GM18502 (cell line): ENCODE measurements at regions not wholly inside any gene's neighbourhood (a gene's known extent, or its start where the extent isn't known, plus 50 kb on each side); places are given as distances from the start of the nearest gene placed in this dataset.
"Not testable (repeated sequence)": the region's sequence is repeated elsewhere in the genome, so short reads cannot be mapped to it uniquely, and the experiment has no call there.

Experiments
- ATAC-seq: cut with Tn5 transposase; IDR thresholded peaks from one replicate; pipeline ENCODE4 v1.9.1; 2021; ENCODE audit warnings: mild to moderate bottlenecking; ENCODE audit not compliant: unreplicated experiment, poor library complexity

DNA sequence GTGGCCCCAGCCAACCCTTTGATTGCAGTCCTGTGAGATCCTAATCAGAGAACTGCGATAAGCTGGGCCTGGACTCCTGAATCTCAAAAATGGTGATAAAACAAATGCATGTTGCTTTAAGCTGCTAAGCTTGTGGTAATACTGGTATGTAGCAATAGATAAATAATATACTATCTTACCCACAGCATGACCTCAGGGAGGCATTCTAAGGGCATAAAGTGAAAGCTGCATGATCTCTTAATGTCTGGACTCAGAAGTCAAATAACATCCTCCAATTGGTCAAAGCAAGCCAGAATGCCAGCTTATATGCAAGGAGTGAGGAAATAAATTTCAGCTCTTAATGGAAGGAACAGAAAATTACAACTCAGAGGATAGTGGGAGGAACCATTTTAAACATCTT is 246.1 kb downstream of the FSIP2 start:
- no peak for ATAC-seq

DNA sequence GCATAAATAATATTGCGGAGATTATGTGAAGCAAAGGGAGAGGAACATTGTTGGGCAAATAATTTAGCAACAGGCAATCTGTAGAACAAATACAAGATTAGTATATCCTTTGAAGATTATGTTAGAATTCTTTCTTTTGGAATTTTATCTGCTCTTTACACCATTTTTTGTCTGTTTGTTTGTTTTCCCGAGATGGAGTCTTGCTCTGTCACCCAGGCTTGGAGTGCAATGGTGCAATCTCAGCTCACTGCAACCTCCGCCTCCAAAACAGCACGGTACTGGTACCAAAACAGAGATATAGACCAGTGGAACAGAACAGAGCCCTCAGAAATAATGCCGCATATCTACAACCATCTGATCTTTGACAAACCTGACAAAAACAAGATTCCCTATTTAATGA is 250.3 kb downstream of the FSIP2 start:
- ATAC-seq: not testable (repeated sequence)

DNA sequence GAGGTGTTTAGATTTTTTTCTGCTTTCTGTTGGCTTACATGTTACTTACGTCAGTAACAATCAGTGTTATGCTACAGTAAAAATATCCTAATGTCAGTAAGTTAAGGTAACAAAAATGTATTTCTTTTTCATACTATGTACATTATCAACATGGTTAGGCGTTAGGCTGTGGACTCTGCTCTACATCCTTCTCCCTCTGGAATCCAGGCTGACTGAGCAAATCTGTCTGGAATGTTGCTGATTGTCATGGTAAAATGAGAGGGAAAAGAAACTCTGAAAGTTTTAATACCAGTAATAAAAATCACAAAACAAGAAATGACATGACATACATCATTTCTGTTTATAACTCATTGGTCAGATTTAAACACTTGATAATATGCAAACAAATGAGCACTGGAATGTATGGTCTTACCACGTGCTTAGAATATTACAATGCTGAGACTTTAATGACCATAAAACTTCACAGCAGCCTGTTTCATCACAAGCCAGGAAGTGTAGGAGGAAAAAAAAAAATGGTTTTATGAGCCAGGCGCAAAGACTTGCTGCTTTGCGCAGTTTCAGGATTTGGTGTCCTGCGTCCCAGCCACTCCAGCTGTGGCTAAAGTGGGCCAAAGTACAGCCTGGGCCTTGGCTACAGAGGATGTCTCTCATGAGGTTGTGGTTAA is 252.4 kb downstream of the FSIP2 start:
- ATAC-seq: no peak

DNA sequence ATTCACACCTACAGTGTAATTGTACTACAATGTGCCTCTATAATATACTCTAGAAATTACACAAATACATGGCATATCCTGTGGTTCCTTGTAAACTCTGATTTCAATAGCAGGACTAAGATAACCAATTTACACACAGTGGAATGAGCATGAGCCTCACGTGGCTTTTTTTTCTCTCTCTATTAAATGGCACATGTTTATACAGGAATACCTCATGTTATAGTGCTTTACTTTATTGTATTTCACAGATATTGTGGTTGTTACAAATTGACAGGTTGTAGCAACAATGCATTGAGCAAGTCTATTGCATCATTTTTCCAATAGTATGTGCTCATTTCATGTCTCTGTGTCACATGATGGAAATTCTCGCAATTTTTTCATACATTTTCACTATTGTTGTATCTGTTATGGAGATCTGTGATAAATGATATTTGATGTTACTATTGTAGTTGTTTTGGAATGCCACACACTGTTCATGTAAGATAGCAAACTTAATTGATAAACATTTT is 260.0 kb downstream of the FSIP2 start:
- no peak for ATAC-seq

DNA sequence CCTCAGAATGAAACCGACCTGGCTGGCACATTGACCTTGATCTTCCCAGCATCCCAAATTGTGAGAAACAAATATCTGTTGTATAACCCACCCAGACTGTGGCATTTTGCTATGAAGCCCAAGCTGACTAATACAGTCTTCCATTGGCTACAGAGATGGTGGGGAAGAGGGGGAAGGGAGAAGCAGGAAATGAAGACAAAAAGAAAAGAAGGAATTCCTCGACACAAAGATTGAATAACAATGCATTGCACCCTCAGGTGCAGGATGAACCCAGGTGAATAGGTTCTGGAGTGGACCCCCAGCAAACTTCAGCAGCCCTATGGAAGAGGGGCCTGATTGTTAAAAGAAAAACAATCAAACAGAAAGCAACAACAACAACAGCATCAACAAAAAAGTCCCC is 270.7 kb downstream of the FSIP2 start:
- ATAC-seq: no peak

DNA sequence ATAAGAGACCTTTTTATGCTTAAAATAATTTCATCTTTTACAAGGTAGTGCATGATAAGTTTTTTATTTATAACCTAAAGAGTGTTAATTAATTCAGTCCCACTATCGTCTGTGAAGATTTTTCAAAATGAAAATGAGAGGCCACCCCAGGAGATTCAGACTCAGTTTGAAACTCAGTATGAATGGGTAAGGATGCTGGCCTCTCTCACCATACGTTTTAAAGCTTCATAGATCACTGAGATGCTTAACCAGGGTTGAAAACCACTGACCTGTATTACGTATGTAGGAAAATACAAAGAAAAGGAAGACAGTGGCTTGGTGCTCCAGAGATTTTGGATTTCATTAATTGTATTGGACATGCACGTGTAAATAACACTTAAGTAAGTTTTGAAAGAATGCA is 278.7 kb downstream of the FSIP2 start:
- ATAC-seq: no peak

DNA sequence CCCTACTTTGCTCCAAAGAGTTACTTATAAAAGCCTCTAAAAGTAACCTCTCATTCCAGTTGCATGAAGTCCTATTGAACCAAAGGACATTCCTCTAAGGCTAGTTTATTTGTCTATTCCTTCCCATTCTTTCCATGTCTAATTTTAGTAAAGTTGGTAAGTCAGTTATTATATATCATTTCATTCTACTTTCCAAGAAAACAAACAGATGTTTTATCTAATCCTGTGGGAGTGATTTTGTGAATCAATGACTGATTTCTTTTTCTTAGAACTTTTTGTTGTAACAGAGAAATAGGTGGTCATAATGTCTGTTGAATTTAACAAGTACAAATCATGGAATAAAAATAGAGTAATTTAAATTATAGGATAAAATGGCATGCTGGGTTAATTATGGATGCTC is 286.3 kb downstream of the FSIP2 start:
- ATAC-seq: no peak

DNA sequence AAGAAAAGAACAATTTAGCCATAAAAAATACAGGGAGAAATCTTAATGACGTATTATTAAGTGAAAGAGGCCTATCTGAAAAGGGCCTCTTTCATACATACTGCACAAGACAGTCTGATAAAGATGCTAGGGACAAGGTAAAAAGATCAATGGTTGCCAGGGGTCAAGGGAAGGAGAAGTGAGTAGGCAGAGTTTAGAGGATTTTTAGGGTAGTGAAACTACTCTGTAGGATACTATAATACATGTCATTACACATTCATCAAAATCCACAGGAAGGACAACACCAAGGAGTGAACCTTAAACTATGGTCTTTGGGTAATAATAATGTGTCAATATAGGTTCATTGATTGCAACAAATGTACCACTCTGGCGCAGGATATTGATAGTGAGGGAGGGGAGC is 289.3 kb downstream of the FSIP2 start:
- peak; percentile 78 for ATAC-seq

DNA sequence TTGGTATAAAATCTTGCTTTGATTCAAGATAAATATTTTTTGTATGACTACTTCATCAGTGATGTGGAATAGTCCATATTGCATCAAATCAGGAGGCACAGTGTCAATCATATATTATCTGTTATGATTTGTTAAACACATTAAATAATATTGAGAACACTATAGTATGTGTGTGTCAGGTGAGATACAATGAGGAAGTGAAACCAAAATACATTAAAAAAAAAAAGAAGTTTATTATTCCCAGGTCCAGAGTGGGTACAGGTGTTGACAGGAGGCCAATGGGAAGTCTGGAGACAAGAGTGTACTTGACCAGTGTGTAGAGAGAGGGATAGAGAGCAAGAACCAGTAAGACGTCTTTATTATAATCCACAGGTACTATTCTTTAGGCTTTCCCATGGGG is 292.6 kb downstream of the FSIP2 start:
- no peak for ATAC-seq

DNA sequence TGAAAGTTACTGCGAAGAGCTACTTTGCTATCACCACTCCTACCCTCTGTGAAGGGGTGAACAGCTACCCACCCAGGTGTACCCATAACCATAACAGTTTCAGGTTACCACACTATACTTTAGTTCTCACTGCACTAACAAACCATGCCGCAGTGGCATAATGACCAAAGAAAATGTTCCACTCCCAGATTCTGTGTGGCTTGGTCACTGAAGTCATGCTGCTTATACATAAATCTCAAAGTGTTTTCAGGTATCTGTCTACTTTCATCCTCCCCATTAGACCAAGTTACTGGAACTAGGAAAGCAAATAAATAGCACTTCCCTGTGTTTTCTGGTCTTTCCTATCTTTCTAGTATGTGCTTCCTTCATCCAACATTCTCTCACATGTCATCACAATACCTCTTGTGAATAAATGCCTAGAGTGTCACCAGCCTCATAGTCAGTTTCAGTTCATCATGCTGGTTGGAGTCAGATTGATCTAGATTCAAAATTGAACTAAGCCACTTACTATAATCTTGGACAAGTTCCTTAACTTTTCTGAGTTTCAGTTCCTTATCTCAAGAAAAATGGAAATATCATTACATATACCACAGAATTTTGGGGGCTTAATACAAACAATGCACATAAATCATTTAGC is 293.6 kb downstream of the FSIP2 start:
- ATAC-seq: no peak

DNA sequence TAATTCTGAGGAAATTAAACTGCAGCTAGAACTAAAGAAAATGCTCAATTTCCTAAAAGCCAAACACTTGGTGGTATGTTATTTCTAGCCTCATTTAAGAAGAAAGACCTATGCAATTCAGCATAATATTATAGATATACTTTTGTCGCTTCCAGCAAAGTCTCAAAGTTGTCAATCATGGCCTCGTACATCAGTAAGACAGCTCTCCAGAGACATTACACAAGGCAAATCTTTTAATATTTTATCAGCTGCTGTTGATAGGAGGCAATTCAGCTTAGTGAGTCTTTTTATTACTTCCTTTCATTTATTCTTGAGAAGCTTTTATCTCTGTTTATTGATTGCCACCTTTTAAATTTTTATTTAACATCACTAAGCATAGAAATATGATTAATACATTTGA is 294.3 kb downstream of the FSIP2 start:
- ATAC-seq: no peak

DNA sequence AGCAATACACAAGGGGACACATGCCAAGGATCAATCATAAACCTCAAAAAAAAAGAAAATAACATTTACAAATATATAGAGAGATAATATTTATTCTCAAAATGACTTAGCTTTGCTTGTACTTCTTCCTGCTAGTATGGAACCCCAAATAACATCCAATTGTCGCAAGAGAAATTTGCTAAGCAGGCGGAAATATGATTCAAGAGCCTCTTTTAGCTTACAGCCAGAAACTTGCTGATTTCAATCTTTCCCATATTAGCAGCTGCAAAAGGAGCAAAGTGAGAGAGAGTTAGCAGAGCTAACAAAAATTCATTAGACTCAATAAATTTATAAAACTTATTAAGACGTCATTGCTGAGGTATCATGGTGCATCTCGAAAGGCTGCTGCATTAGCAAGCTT is 294.9 kb downstream of the FSIP2 start:
- no peak for ATAC-seq

DNA sequence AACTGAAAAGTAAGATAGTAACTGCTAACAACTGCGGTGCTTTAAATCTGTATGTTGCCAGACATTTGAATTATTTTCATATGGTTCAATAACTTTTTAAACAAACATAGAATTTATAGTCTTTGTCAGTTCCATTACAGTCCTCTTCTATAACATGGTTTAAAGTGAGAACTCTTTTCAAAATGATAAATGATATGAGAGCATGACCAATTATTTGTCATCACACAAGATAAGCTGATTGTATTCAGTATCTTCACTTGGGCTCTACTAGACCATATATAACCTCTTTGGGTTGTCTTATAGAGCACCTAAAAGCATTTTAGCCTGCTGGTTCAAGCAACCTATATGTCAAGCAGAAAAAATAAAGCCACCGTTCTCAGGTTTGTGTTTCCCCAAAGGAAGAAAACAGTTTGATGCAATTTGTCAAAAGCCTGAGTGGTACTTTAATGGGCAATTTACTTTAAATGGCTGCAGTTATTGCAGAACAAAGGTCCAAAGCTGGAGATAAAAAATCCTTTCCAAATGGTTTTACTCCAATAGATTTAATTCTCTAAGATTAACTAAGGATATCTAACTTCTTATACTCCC is 298.4 kb downstream of the FSIP2 start:
- ATAC-seq: no peak

DNA sequence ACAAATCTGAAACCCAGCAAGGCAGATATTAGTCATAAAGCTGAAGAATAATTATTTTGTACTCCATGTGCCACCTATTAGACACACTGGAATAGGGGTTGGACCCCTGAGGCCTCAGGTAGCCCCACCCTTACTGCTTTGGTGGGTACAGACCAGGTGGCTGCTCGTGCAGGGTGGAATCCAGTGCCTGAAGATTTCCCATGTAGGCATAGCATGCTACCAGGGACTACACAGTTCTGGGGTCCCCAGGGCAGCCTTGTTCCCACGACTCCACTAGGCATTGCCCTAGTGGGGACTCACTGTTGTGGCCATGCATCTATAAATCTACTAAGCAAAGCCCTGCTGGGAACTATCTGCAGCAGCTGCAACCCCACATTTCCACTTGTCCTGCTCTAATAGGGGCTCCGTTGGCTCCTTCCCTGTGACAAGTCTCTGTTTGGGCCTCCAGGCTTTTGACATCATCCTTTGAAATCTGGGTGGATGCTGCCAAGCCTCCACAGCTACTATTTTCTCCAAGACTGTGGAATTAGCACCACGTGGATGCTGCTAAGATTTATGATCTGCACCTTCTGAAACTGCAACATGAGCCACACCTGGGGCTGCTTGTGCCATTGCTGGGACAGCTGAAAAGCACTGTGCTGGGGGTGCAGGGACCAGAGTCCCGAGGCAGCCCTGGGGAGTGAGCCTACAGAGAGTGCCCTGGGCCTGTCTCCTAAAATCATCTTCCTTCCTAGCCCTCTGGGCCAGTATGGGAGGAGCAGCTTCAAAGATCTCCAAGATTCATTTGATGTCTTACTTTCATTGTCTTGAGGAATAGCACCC is 303.8 kb downstream of the FSIP2 start:
- no peak for ATAC-seq

DNA sequence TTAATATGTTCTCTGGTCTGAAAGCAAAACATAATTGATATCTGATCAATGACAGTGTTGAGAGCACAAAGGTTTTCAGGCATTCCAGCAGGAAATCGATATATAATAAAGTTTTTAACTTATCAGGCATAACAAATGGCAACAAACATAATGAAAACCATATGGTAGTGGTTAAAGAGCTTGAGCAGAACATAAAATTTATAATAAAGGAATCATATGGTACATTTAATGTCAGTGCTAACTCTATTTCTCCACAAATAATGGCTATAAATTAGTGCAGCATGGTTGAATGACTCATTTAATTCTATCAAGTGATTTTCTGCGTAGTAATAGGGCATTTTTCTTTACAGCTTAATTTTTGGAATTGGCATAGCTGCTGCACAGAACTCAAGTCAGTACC is 306.2 kb downstream of the FSIP2 start:
- no peak for ATAC-seq

DNA sequence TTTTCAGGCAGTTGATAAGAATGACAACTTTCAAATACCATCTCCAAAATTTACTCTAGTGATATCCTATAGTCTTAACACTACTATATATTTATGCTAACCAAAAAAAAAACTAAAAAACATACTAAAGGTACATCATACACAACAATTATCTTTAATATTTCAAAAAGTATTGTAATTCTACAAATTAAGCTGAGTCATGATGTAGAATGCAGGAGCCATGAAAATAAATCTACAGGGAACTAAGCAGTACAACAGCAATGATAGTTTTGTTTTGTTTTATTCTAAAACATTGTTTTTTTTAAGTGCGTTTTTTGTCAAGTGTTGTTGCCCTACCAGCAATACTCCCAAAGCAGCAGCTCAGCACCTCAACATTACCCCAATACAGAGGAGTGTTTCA is 314.3 kb downstream of the FSIP2 start:
- no peak for ATAC-seq

DNA sequence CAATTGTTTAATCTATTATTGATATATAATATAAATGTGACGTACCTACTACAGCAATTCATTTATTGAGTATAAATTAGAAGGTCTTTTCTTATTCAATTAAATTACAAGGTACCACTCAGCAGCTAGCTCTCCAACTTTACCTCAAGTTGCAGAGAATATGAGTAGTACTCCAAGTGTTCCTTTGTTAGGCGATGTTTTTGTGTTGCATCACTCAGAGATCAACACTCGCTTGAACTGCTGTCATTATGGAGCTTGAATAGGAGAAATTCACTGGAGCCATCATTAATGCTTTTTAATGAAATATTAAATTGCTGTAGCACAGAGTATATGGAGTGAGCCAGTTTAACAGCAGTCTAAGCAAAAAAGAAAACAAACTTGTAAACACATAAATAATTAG is 320.0 kb downstream of the FSIP2 start:
- no peak for ATAC-seq

DNA sequence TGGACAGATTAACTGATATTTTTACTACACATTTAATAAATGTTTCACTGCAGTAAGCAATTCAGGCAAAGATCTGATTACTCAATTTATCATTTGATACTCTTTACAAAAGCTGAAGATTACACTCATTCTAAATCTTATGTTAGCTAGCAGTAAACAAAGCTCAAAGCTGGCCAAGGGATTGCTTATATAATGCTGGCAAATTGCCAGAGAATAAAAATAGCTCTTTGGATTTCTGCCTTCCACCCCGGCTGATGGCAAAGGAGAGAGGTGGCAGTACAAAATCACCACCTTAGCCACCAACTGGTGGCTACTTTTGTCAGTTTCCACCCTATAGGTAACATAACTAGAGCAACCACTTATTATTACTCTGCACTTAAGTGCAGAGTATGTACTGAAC is 320.5 kb downstream of the FSIP2 start:
- ATAC-seq: no peak

DNA sequence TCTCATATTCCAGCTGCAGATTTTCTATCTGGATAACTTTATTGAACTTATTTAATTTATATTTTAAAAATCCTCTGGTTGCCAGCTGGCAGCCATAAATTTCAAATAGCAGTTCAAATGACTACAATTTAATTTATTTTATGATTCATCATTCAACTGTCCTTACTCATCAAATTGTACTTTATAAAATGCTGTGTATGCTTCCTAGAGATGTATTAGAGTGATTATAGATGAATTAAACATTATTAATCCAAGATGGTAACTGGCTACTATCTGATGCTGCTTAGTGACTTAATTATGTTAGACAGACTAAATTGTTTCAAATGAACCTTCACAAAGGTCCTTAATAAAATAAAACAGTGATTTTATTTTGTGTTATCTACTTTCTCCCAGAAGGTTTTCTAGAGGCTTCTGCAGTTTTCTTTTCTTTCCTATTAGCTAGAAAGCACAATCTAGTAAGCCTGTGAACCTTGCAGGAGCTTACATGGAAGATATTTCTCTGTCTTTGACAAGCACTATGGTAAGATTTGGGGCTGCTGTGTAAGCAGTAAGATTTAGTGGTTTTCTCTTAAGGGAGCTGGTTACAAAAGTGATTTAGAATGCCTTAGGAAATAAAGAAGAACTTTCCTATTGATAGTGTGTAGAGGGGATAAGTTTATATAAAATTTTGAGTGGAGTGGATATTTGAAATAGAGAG is 322.3 kb downstream of the FSIP2 start:
- no peak for ATAC-seq

DNA sequence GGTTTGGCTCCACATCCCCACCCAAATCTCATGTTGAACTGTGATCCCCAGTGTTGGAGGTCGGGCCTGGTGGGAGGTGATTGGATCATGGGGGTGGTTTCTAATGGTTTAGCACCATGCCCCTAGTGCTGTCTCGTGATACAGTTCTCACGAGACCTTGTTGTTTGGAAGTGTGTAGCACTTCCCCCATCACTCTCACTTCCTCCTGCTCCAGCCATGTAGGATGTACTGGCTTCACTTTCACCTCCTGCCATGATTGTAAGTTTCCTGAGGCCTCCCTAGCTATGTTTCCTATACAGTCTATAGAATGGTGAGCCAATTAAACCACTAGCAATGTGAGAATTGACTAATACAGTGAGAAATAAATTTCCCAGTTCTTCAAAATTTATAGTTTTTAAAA is 325.9 kb downstream of the FSIP2 start:
- no peak for ATAC-seq
